ENCODE measurements at regions not wholly inside any gene's neighbourhood (a gene's known extent, or its start where the extent isn't known, plus 50 kb on each side); places are given as distances from the start of the nearest gene placed in this dataset.
"Not testable (repeated sequence)": the region's sequence is repeated elsewhere in the genome, so short reads cannot be mapped to it uniquely, and the experiment has no call there.

DNA sequence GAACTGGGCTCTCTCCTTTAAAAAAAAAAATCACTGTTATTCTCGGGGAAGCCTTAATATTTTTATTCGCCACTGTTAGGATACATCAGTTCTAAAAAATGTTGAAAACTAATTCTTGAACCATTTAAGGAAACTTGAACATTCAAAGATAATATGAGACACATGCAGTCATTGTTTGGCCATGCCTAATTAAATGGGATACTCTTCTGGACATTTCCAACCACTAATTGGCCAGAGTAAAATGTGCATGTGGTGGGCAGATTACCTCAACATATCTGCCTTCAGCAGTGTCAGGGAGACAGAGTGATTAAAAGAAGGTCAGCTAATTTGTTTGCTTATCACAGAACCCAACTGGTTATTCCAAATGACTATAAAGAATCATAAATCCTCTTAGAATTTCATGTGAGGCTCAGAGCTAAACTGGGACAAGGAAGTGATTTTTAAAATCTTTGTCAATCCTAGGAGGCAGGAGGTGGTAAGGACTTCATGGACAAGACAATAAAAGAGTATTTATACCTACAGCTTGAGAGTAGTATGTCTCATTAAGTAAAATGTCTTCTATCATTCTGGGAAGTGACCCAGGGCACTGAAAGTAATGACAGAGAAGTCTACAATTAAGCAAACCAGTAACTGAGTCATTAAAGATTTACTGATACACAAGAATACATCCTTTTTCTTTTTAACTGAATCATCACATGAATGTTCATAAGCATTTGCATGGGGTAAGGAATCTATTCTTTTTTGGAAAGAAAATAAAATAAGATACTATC is 242.9 kb upstream of the TRPM3 start:
- no peak for DNase-seq (ENCODE audit: low read depth in 2 of 2)

DNA sequence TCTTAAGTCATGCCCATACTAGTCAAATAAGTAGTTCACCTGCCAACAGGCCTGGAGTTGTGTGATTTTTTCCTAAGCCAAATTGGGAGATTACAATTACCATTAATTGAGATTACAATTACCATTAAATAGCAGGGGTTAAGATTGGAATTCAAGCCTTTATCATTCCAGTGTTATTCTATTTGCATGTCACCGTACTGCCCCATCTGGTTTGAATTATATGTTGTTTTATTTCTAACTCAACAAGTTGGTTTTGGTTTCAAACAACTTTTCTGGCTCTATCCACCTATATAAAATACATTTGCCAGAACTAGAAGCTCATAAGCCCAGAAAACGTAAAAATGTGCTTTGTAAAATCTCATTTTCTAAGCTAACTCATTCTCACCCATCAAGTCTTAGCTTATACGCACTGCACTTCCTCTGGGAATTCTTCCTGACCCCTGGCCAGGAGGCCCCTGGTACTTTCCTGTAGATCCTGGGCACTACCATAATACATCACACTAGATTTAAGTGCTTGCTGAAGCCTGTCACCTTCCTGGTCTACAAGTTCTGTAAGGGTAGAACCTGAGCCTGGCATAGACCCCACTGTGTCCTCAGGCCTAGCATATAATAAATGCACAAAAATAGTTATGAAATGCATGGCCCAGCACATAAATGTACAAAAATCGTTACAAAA is 242.0 kb upstream of the TRPM3 start:
- no peak for DNase-seq (ENCODE audit: low read depth in 2 of 2)

- no peak for DNase-seq (ENCODE audit: low read depth in 2 of 2)
Observed at GRCh38 chr9:71361357-71361756, 239.9 kb upstream of the TRPM3 start.

DNA sequence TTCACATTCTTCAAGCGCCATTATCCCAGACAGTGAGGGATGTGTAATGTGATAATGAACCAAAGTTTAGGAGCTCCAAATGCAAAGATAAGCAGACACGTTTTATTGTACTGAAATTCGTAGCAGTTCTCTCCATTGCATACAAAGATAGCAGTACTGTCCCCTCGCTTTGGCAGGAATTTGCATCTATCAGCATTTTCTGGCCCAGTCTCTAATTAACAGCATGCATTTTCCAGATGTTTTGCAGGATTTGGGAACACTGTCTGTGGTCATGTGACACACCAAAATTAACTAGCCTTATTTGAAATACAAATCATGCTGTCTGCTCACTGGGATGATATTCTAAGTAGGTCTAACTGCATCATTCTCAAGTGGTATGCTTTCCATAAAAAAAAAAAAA is 235.9 kb upstream of the TRPM3 start:
- DNase-seq (ENCODE audit: low read depth in 2 of 2): no peak

DNA sequence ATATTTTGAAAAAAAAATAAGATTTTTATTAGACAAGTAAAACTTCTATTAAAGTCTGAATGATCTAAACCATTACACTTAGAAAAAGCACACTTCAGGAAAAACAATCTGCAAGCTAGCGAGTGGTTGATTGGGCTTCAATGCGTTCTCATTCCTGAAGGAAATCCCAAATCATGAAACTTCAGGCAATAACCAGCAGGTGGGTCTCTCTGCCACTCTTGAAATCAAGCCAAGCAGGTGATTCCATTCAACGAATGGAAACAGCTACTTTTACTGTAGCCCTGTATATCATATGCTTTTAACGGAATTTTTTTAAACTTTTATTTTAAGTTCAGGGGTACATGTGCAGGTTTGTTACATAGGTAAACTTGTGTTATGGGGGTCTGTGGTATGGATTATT is 234.5 kb upstream of the TRPM3 start:
- no peak for DNase-seq (ENCODE audit: low read depth in 2 of 2)

DNA sequence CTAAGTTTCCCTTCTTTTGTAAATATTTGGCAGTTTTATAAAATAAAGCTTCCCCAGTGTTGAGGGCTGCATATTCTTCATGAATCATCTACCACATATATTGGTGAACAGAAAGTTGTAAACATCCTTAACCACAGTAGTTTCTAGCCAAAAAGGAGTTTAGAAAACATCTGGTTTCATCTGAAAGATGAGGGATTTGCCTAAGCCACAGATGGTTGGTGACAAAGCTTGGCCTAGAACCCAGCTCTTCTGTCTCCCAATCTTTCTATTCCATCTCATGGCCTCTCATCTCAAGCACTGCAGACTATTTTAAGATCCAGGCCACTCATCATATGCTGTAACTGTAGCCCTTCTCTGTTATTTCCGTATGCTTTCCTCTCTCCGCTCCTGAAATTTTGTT is 232.3 kb upstream of the TRPM3 start:
- no peak for DNase-seq (ENCODE audit: low read depth in 2 of 2)

- DNase-seq (ENCODE audit: low read depth in 2 of 2): no peak
Observed at GRCh38 chr9:71352837-71353236, 231.4 kb upstream of the TRPM3 start.

- DNase-seq (ENCODE audit: low read depth in 2 of 2): no peak
Observed at GRCh38 chr9:71349218-71349617, 227.8 kb upstream of the TRPM3 start.

DNA sequence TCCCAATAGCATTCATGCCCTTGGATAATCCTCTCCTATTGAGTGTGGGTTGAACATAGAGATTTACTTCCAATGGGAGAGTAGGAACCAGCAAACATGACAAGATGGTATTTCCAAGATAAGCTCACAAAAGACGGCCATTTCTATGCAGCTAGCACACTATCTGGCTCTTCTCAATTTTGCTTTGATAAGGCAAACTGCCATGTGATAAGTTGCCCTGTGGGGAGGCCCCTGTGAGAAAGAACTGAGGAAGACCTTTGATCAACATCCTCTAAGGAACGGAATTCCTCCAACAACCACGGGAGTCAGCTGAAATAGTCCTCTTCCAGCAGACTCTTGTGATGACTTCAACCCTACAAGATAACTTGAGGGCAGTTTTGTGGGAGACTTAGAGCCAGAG is 211.9 kb upstream of the TRPM3 start:
- no peak for DNase-seq (ENCODE audit: low read depth in 2 of 2)

DNA sequence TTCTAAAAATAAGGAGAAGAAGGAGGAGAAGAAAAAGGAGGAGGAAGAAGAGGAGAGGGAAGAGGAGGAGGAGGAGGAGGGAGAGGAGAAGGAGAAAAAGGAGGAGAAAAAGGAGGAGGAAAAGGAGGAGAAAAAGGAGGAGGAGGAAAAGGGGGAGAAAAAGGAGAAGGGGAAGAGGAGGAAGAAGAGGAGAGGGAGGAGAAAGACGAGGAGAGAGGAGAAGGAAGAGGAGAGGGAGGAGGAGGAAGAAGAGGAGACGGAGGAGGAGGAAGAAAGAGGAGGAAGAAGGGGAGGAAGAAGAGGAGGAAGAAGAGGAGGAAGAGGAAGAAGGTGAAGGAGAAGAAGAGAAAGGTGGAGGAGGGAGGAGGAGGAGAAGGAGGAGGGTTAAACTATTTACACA is 210.2 kb upstream of the TRPM3 start:
- DNase-seq (ENCODE audit: low read depth in 2 of 2): no peak

- no peak for DNase-seq (ENCODE audit: low read depth in 2 of 2)
Observed at GRCh38 chr9:71329873-71330272, 208.5 kb upstream of the TRPM3 start.

- DNase-seq (ENCODE audit: low read depth in 2 of 2): no peak
Observed at GRCh38 chr9:71326360-71326759, 204.9 kb upstream of the TRPM3 start.

DNA sequence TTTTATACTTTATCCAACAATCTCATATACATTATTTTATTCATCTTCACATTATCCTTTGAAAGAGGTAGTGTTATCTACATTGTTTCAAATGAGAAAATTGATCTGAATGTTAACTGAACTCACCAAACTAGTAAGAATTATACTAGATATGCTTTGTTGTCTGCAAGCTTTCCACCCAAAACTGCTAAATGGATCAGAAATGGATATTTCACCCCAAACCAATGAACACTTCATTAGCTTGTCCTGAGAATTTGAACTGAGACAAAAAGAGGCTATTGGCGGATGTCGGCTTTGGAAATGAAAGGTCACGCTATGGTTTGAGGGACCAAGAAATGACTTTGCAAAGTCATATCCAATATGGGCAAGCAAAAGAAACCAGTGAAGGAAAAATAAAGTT is 201.9 kb upstream of the TRPM3 start:
- DNase-seq (ENCODE audit: low read depth in 2 of 2): no peak

DNA sequence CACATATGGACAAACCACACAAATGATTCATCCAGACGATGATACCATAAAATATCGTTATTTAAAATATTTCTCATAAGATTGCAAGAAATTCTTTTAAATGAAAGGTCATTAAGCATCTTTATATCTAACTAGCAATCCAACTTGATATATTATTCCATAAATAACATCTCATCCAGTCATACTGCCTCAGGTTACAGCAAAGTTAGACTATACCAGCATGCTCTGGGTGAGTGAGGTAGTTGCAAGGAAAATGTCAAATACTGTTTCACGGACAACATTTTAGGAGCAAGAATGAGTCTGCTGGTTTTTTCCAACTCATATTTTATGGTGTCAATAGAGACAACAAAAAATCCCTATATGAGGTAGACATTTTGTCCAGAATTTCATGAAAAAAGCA is 200.9 kb upstream of the TRPM3 start:
- no peak for DNase-seq (ENCODE audit: low read depth in 2 of 2)

GRCh38 chr9:71308454-71308853 is 187.0 kb upstream of the TRPM3 start:
- no peak for DNase-seq (ENCODE audit: low read depth in 2 of 2)

GRCh38 chr9:71306134-71306533 is 184.7 kb upstream of the TRPM3 start:
- no peak for DNase-seq (ENCODE audit: low read depth in 2 of 2)

- DNase-seq (ENCODE audit: low read depth in 2 of 2): no peak
Observed at GRCh38 chr9:71303351-71303750, 181.9 kb upstream of the TRPM3 start.

GRCh38 chr9:71302776-71303175 is 181.4 kb upstream of the TRPM3 start:
- DNase-seq (ENCODE audit: low read depth in 2 of 2): no peak

DNA sequence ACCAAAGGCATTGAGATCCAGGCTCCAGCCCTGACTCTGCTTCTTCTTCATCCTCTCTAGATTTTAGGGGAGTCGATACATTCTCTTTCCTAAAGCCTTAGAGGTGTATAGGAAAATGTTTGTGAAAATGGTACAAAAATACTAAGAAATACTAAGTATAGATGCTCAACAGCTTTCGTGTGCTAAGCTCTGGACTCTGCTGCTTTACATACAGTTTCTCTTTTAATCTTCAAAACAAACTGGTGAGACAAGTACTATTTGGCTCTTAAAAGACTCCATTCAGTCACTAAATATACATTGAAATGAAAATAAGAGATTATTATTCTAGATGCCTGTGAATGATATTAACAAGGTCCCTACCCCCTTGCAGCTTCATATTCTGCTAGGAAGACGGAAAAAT is 174.5 kb upstream of the TRPM3 start:
- DNase-seq (ENCODE audit: low read depth in 2 of 2): no peak

DNA sequence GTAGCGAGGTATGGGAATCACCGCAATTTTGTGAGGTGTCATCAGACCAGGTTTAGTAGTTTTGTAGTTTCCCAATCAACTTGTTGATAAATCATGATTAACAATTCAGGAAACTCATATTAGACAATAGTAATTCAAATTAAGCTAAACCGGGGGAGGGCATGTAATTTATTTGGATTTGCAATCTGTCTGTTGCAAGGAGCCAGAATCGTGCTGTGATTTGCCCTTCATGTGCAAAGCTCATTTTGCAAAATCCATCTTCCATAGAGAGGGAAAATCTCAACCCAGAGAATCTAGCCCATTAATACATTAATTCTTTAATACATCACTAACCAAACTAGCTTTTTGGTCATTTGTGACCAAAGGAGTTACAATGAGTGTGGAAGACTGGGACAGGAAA is 164.7 kb upstream of the TRPM3 start:
- DNase-seq (ENCODE audit: low read depth in 2 of 2): no peak

DNA sequence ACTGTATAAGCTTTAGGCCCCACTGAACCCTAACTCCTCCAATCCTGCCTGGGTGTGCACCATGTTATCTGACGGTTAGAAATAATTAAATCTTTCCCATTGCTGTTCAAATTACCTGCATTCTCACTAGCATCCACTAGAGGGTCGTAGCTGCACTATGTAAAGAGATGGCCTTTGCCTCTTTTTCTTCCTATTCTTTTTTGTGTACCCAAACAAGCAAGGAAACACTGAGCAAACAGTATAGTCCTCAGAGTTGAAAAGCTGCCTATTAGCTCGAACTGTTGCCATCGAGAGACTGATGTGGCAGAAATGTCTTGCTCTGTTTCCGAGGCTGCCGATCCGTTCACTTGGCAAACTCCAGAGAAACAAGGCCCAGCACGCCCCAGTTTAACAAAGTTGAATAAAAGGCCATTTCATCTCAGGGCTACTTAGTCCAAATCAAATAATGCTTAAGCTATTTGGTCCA is 163.8 kb upstream of the TRPM3 start:
- no peak for DNase-seq (ENCODE audit: low read depth in 2 of 2)

DNA sequence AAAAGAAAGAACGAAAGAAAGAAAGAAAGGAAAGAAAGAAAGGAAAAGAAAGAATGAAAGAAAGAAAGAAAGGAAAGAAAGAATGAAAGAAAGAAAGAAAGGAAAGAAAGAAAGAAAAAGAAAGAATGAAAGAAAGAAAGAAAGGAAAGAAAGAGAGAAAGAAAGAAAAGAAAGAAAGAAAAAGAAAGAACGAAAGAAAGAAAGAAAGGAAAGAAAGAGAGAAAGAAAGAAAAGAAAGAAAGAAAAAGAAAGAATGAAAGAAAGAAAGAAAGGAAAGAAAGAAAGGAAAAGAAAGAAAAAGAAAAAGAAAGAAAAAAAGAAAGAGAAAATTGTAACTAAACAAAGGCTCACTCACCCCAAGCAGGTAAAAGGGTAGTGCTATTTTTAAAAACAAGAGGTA is 160.7 kb upstream of the TRPM3 start:
- not testable (repeated sequence) for DNase-seq (ENCODE audit: low read depth in 2 of 2)

- no peak for DNase-seq (ENCODE audit: low read depth in 2 of 2)
Observed at GRCh38 chr9:71279151-71279739, 157.8 kb upstream of the TRPM3 start.
